OCI-LY7 (cell line): ENCODE measurements at regions not wholly inside any gene's neighbourhood (a gene's known extent, or its start where the extent isn't known, plus 50 kb on each side); places are given as distances from the start of the nearest gene placed in this dataset.
A peak's percentile ranks its signal among the peaks of the same experiment; 100 is the strongest.

Experiments used
- BruUV-seq: library from RNA; stranded (reverse); fragments of 400-500 nt; replicated peaks from 2 replicates; lab custom pipeline; 2021; lab: Mats Ljungman, UMichigan
- CTCF ChIA-PET: fragments of 300-600 bp; sonication (Branson Sonifier 250); formaldehyde crosslinking; loops from one replicate; lab custom pipeline; 2022; ENCODE audit warnings: antibody characterized with exemption; ENCODE audit not compliant: unreplicated experiment; lab: Charles Lee
- POLR2A ChIA-PET: fragments of 300-600 bp; sonication (Branson Sonifier 250); formaldehyde crosslinking; loops from one replicate; lab custom pipeline; 2022; ENCODE audit warnings: antibody characterized with exemption; lab: Charles Lee
- DNase-seq: peaks from one replicate; pipeline ENCODE4 v3.0.0-alpha.2; 2015; ENCODE audit warnings: low spot score
- H2AFZ ChIP-seq: fragments of 200-600 bp; sonication (generic), shearing (Covaris generic); 2 replicates; pipeline ENCODE4 v1.6.1; 2014; ENCODE audit warnings: mild to moderate bottlenecking, antibody characterized with exemption, low read length, moderate library complexity
- H3K27ac ChIP-seq: fragments of 200-600 bp; sonication (generic); 2 replicates; pipeline ENCODE4 v1.5.1; 2014; ENCODE audit warnings: mixed run types, low read depth, mild to moderate bottlenecking, moderate library complexity, low read length, inconsistent platforms; ENCODE audit not compliant: poor library complexity, severe bottlenecking
- H3K36me3 ChIP-seq: fragments of 200-600 bp; sonication (generic); 2 replicates; pipeline ENCODE4 v1.6.1; 2014; ENCODE audit warnings: mild to moderate bottlenecking, antibody characterized with exemption, low read length, moderate library complexity, mixed read lengths; ENCODE audit not compliant: insufficient read depth
- H3K4me1 ChIP-seq: fragments of 200-600 bp; sonication (generic); 2 replicates; pipeline ENCODE4 v1.5.1; 2014; ENCODE audit warnings: mild to moderate bottlenecking, low read length; ENCODE audit not compliant: insufficient read depth, poor library complexity, severe bottlenecking
- H3K4me2 ChIP-seq: fragments of 200-600 bp; sonication (generic); 2 replicates; pipeline ENCODE4 v1.6.1; 2014; ENCODE audit warnings: mild to moderate bottlenecking, low read length
- H3K4me3 ChIP-seq: fragments of 200-600 bp; sonication (generic); 2 replicates; pipeline ENCODE4 v1.5.1; 2014; ENCODE audit warnings: mild to moderate bottlenecking, low read depth, low read length; ENCODE audit not compliant: poor library complexity, severe bottlenecking
- H3K79me2 ChIP-seq: fragments of 200-600 bp; sonication (generic); 2 replicates; pipeline ENCODE4 v1.6.1; 2016; ENCODE audit warnings: low read depth, mild to moderate bottlenecking, low read length, moderate library complexity, mixed read lengths; ENCODE audit not compliant: insufficient read depth
- H3K9me2 ChIP-seq: fragments of 200-600 bp; sonication (generic); 2 replicates; pipeline ENCODE4 v1.6.1; 2016; ENCODE audit warnings: mild to moderate bottlenecking, low read length, mixed read lengths; ENCODE audit not compliant: insufficient read depth
- H3K9me3 ChIP-seq: fragments of 200-600 bp; sonication (generic); 2 replicates; pipeline ENCODE4 v1.6.1; 2014; ENCODE audit warnings: mild to moderate bottlenecking, mixed run types, low read length, mixed read lengths
- H4K20me1 ChIP-seq: fragments of 200-600 bp; sonication (generic); 2 replicates; pipeline ENCODE4 v1.6.1; 2014; ENCODE audit warnings: mild to moderate bottlenecking, antibody characterized with exemption, low read length, moderate library complexity, mixed read lengths; ENCODE audit not compliant: insufficient read depth
- EZH2phosphoT487 ChIP-seq: fragments of 200-600 bp; sonication (generic); IDR thresholded peaks from 2 replicates; pipeline ENCODE4 v1.6.1; 2018; ENCODE audit warnings: low read depth, borderline replicate concordance, mild to moderate bottlenecking, mixed run types, antibody characterized with exemption, low read length, moderate library complexity, mixed read lengths
- intact Hi-C: fragments of 100-400 bp; cut with micrococcal nuclease; formaldehyde crosslinking; loops from one replicate; pipeline ENCODE4 v1.10.0; 2022; ENCODE audit not compliant: unreplicated experiment
- TF ChIP-seq, protein P1 (sequence below): fragments of 200-600 bp; sonication (generic); conservative IDR thresholded peaks from 2 replicates; pipeline ENCODE4 v1.5.1; 2014; ENCODE audit warnings: mild to moderate bottlenecking, antibody characterized with exemption, low read length, moderate library complexity, mixed read lengths

GRCh38 chr1:230574502-230574901 is 67.8 kb upstream of the COG2 start:
- no TSS peak for BruUV-seq

DNA sequence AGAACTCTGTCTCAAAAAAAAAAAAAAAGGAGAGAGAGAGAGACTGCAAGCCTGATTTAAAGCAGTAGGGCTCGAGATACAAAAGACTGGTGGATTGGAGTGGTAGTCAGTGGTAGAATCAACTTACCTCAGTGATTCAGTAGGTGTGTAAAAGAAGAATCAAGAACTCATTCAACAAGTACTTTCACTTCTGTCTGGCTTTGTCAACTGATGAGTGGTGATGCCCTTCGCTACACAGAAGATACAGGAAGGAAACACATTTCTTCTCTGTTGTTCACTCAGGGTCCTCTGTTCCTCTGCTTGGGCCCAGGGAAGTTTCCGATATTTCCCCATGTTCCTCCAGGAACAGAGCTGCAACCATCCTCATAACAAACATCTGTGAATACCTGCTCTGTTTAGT is 68.6 kb upstream of the COG2 start:
- no peaks in the 10 kb centered on the region for H3K79me2 ChIP-seq
- no peak overlapping the region for H2AFZ ChIP-seq
- H3K9me2 ChIP-seq = no peaks in the 10 kb centered on the region
- H3K36me3 ChIP-seq = no peaks in the 10 kb centered on the region
- ChIA-PET CTCF (no interaction called here), POLR2A (no interaction called here)
- H3K4me1 ChIP-seq = no peaks in the 10 kb centered on the region
- peak; percentile 2 for DNase-seq
- H4K20me1 ChIP-seq = no peaks in the 10 kb centered on the region
- BruUV-seq = no TSS peak
- no peak overlapping the region for H3K4me2 ChIP-seq
- no peak overlapping the region for H3K27ac ChIP-seq
- no peaks in the 10 kb centered on the region for H3K9me3 ChIP-seq
- TF ChIP-seq, protein P1, sequence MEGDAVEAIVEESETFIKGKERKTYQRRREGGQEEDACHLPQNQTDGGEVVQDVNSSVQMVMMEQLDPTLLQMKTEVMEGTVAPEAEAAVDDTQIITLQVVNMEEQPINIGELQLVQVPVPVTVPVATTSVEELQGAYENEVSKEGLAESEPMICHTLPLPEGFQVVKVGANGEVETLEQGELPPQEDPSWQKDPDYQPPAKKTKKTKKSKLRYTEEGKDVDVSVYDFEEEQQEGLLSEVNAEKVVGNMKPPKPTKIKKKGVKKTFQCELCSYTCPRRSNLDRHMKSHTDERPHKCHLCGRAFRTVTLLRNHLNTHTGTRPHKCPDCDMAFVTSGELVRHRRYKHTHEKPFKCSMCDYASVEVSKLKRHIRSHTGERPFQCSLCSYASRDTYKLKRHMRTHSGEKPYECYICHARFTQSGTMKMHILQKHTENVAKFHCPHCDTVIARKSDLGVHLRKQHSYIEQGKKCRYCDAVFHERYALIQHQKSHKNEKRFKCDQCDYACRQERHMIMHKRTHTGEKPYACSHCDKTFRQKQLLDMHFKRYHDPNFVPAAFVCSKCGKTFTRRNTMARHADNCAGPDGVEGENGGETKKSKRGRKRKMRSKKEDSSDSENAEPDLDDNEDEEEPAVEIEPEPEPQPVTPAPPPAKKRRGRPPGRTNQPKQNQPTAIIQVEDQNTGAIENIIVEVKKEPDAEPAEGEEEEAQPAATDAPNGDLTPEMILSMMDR = no peak
- no peak for TF ChIP-seq EZH2phosphoT487
- intact Hi-C loops = no loop called here
- no peak overlapping the region for H3K4me3 ChIP-seq

More at GRCh38 chr1:230574502-230574901, 67.8 kb upstream of the COG2 start:
- Histone ChIP-seq H2AFZ (no peak overlapping the region), H3K4me3 (no peak overlapping the region), H3K27ac (no peak overlapping the region), H3K9me2 (no peaks in the 10 kb centered on the region), H3K36me3 (no peaks in the 10 kb centered on the region), H3K4me2 (no peak overlapping the region), H3K9me3 (no peaks in the 10 kb centered on the region), H4K20me1 (no peaks in the 10 kb centered on the region), H3K79me2 (no peaks in the 10 kb centered on the region), H3K4me1 (no peaks in the 10 kb centered on the region)
- intact Hi-C loops = no loop called here
- ChIA-PET POLR2A (no interaction called here), CTCF (no interaction called here)
- DNase-seq = no peak
- TF ChIP-seq, protein P1 = no peak
- no peak for TF ChIP-seq EZH2phosphoT487

GRCh38 chr1:230572121-230573105 is 69.9 kb upstream of the COG2 start:
- no peak overlapping the region for H3K4me2 ChIP-seq
- H2AFZ ChIP-seq = no peak overlapping the region
- POLR2A ChIA-PET = no interaction called here
- H3K4me3 ChIP-seq = no peak overlapping the region
- no peaks in the 10 kb centered on the region for H3K4me1 ChIP-seq
- DNase-seq = no peak
- H3K36me3 ChIP-seq = no peaks in the 10 kb centered on the region
- H3K9me2 ChIP-seq = no peaks in the 10 kb centered on the region
- intact Hi-C loops = no loop called here
- no peaks in the 10 kb centered on the region for H3K79me2 ChIP-seq
- TF ChIP-seq, protein P1 = no peak
- no peak for TF ChIP-seq EZH2phosphoT487
- no TSS peak for BruUV-seq
- H3K27ac ChIP-seq = no peak overlapping the region
- CTCF ChIA-PET = no interaction called here
- no peaks in the 10 kb centered on the region for H3K9me3 ChIP-seq
- H4K20me1 ChIP-seq = no peaks in the 10 kb centered on the region
